ENCODE measurements at regions not wholly inside any gene's neighbourhood (a gene's known extent, or its start where the extent isn't known, plus 50 kb on each side); places are given as distances from the start of the nearest gene placed in this dataset.

DNA sequence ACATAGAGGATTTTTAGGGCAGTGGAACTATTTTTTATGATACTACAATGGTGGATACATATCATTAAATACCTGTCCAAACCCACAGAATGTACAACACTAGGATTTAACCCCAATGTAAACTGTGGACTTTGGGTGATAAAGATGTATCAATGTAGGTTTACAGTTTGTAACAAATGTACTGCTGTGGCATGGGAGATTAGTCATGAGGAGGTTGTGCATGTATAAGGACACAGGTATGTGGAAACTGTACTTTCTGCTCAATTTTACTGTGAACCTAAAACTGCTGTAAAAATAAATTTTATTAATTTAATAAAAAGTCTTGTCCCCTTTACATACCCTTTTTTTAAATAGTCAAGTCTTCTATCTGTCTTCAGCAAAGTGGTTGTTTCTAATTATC lies 322.5 kb upstream of the EPHA3 start:
- no peak overlapping the region for H3K4me2 ChIP-seq (ENCODE audit: low read length)
- H3F3A ChIP-seq (ENCODE audit: insufficient read depth, low read length, poor library complexity, severe bottlenecking): no peaks in the 10 kb centered on the region
- no peak overlapping the region for H3K9ac ChIP-seq (ENCODE audit: low read length)
- no peaks in the 10 kb centered on the region for H4K20me1 ChIP-seq (ENCODE audit: insufficient read depth)
- no peaks in the 10 kb centered on the region for H3K27me3 ChIP-seq (ENCODE audit: insufficient read depth, low read depth, low read length)
- H3K9me3 ChIP-seq (ENCODE audit: low read length): no peaks in the 10 kb centered on the region
- no peaks in the 10 kb centered on the region for H3K9me2 ChIP-seq (ENCODE audit: insufficient read depth, low read length)
- H3K4me3 ChIP-seq (ENCODE audit: low read length): no peak overlapping the region
- H3K36me3 ChIP-seq (ENCODE audit: insufficient read depth, low read length): no peaks in the 10 kb centered on the region
- no peaks in the 10 kb centered on the region for H3K79me2 ChIP-seq (replicated peaks; ENCODE audit: insufficient read depth, low read length)
- TF ChIP-seq SMC3 (conservative IDR thresholded peaks at IDR 0.05; ENCODE audit: poor library complexity): no peak
- no peak for TF ChIP-seq MXI1 (conservative IDR thresholded peaks at IDR 0.05; ENCODE audit: poor library complexity, severe bottlenecking)
- no peak for TF ChIP-seq POLR2AphosphoS5 (IDR thresholded peaks at IDR 0.05)
- TF ChIP-seq RAD21 (conservative IDR thresholded peaks at IDR 0.05): no peak
- no peak for TF ChIP-seq EP300 (conservative IDR thresholded peaks at IDR 0.05; ENCODE audit: poor library complexity, severe bottlenecking)
- TF ChIP-seq TAF1 (IDR thresholded peaks at IDR 0.05; ENCODE audit: low read depth): no peak
- TF ChIP-seq, protein P1, sequence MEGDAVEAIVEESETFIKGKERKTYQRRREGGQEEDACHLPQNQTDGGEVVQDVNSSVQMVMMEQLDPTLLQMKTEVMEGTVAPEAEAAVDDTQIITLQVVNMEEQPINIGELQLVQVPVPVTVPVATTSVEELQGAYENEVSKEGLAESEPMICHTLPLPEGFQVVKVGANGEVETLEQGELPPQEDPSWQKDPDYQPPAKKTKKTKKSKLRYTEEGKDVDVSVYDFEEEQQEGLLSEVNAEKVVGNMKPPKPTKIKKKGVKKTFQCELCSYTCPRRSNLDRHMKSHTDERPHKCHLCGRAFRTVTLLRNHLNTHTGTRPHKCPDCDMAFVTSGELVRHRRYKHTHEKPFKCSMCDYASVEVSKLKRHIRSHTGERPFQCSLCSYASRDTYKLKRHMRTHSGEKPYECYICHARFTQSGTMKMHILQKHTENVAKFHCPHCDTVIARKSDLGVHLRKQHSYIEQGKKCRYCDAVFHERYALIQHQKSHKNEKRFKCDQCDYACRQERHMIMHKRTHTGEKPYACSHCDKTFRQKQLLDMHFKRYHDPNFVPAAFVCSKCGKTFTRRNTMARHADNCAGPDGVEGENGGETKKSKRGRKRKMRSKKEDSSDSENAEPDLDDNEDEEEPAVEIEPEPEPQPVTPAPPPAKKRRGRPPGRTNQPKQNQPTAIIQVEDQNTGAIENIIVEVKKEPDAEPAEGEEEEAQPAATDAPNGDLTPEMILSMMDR (IDR thresholded peaks at IDR 0.05; ENCODE audit: poor library complexity, severe bottlenecking): no peak
- TF ChIP-seq EZH2 (IDR thresholded peaks at IDR 0.05; ENCODE audit: borderline replicate concordance, insufficient read depth, low read length, poor library complexity, severe bottlenecking): no peak
- TF ChIP-seq REST (IDR thresholded peaks at IDR 0.05; ENCODE audit: borderline replicate concordance): no peak
- H2AFZ ChIP-seq (ENCODE audit: low read depth, low read length): no peak overlapping the region
- H3K27ac ChIP-seq (ENCODE audit: low read length): no peak overlapping the region

DNA sequence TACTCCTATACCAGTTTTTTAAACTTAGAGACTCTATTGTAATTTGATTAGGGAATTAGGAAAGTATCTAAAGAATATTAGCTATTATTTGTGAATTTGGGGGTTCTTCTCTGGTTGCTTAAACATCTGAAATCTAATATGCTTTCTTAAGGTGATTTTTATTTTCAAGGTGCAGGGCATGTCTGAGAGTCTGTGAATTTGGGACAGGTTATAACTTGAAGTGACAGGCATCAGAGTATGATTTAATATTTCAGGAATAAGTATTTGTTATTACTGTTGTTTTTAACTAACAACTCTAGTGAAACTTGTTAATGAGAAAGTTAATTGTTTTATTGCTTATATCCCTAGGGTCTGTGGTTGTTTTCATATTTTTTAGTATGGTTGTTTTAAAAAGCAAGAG lies 321.6 kb upstream of the EPHA3 start:
- Histone ChIP-seq H3K27ac (ENCODE audit: low read length) (no peak overlapping the region), H3K9me2 (ENCODE audit: insufficient read depth, low read length) (no peaks in the 10 kb centered on the region), H2AFZ (ENCODE audit: low read depth, low read length) (no peak overlapping the region), H3K27me3 (ENCODE audit: insufficient read depth, low read depth, low read length) (no peaks in the 10 kb centered on the region), H3K36me3 (ENCODE audit: insufficient read depth, low read length) (no peaks in the 10 kb centered on the region), H4K20me1 (ENCODE audit: insufficient read depth) (no peaks in the 10 kb centered on the region), H3K4me3 (ENCODE audit: low read length) (no peak overlapping the region), H3F3A (ENCODE audit: insufficient read depth, low read length, poor library complexity, severe bottlenecking) (no peaks in the 10 kb centered on the region), H3K9me3 (ENCODE audit: low read length) (no peaks in the 10 kb centered on the region), H3K79me2 (replicated peaks; ENCODE audit: insufficient read depth, low read length) (no peaks in the 10 kb centered on the region), H3K9ac (ENCODE audit: low read length) (no peak overlapping the region), H3K4me2 (ENCODE audit: low read length) (no peak overlapping the region)
- no peak for TF ChIP-seq RAD21 (conservative IDR thresholded peaks at IDR 0.05)
- TF ChIP-seq POLR2AphosphoS5 (IDR thresholded peaks at IDR 0.05): no peak
- TF ChIP-seq SMC3 (conservative IDR thresholded peaks at IDR 0.05; ENCODE audit: poor library complexity): no peak
- TF ChIP-seq, protein P1 (IDR thresholded peaks at IDR 0.05; ENCODE audit: poor library complexity, severe bottlenecking): no peak
- TF ChIP-seq EP300 (conservative IDR thresholded peaks at IDR 0.05; ENCODE audit: poor library complexity, severe bottlenecking): no peak
- TF ChIP-seq REST (IDR thresholded peaks at IDR 0.05; ENCODE audit: borderline replicate concordance): no peak
- TF ChIP-seq EZH2 (IDR thresholded peaks at IDR 0.05; ENCODE audit: borderline replicate concordance, insufficient read depth, low read length, poor library complexity, severe bottlenecking): no peak

Data from neural cell (in vitro differentiated cells).